DMS153 treated with DMSO at 0.1 percent for 48 hours (cell line): ENCODE measurements at regions not wholly inside any gene's neighbourhood (a gene's known extent, or its start where the extent isn't known, plus 50 kb on each side); places are given as distances from the start of the nearest gene placed in this dataset.

ENCODE experiments used
- DNase-seq: peaks from one replicate; lab custom pipeline; 2025; ENCODE audit not compliant: unreplicated experiment; lab: John Stamatoyannopoulos, UW

DNA sequence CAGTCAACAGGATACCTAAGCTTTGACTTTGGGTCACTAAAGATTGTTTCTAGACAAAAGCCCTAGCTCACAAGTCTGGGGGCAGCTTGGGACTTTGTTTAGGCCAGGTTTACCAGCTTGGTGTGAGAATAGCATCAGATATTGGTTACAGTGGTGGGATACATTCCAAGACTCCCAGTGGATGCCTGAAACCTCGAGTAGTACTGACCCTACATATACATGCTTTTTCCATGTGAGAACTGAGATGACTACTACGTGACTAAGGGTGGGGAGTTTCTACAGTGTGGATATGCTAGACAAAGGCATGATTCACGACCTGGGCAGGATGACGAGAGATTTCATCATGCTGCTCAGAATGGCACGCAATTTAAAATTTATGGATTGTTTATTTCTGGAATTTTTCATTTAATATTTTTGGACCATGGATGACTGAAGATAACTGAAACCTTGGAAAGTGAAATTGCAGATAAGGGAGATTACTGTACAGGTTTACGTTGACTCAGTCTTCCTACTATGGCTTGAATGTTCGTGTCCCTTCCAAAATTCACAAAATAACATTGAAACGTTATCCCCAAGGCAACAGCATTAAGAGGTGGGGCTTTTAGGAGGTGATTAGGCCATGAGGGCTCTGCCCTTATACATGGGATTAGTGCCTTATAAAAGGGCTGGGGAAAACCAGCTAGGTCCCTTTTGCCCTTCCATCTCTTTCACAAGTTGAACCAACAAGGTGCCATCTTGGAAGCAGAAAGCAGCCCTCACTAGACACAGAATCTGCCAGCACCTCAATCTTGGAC is 50.2 kb upstream of the CTAGE1 start:
- DNase-seq: no peak

DNA sequence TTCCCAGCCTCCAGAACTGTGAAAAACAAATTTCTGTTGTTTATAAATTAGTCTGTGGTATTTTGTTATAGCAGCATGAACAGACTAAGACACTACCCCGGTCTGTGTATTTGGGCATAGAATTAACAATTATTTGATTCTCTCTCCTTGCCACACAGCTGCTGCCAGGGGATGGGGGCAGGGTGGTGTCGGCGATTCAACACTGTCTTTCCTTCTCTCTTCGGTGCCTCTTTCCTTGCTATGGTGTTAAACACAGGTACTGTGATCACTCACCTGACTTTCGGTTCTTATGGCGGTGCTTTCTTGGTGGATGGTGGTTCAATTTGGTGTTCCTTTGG is 50.8 kb upstream of the CTAGE1 start:
- DNase-seq: no peak

DNA sequence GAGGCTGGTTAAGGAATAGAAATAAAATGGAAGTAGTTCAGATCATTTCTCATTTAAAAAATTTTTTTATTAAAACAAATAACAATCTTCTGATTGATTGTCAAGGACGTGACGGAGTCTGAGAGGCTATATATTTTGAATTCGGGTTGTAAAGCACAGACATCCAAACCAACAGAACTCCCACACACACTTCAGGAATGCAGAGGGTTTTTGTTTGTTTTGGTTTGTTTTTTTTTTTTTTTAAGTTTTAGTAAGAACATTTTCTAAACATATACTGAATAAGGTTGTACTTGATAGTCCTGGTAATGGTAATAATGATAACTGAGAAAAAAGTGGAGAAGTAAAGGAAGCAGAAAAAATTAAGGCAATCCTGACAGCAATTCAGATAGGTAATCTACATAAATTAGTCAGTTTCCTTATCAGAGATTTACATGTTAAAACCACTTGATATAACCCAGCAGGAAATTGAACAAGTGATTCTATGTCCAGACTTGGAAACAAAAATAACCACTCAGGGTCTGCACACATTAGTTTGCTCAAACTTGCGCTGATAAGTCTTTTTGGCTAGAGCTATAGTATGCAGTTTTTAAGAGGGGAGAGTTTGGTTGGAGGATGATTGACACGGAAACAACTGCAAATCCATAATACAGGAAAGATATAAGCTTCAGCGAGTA is 51.5 kb upstream of the CTAGE1 start:
- DNase-seq: no peak

DNA sequence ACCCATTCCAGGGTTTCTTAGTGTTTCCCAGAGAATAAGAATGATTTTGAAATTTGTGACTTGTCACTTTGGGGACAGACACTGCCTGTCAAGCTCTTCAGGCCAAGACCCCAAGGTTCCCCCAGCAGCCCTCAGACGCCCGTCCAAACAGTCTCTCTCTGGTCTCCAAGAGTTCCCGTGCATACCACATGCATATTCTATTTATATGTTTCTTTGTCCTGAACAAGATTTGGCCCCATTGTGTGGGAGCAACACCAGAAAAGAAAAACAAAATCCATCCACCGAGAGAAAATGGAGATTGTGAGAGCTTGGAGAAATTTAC is 52.2 kb upstream of the CTAGE1 start:
- DNase-seq: no peak

DNA sequence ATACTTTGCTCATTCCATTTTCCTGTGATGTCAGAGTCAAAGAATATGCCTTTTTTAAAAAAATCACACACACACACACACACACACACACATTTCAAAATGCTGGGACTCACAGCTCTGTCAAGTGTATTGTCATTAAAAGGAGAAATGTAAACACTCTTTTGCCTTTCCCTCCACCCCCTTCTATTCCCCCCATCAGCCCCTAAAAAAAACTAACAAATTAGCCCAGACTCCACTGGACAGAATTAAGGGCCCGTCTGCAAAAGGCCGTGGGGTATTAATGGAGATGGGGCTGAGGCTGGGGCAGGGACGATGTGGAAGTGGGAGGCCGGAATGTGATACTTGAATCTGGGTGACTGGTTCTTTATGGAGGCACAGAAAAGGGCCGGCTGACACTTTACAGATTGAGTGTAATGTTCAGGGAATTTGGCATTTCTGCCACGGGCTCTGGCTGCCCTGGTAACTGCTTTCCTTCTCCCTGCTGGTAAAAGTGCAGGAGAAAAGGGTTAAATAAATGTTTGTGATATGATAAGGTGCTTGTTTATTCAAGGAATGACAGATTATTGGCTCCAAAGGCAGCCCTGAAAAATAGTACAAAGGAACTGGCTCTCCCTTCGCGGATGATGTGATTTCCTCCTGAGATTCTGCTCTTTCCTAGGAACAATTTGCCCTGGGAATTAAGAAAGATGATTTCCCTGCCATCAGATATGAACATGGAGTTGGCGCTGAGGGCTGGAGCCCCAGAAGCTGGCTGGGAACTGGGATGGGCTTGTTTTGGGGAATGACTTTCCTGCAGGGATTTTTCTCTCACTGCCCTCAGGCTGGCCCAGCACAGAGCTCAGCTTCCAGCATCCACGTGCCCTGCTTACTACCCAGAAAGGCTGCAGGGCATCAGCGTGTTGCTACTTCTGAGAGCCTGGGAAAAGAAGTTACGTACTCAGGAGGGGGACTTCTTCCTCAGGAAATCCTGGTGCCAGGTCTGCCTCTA is 52.8 kb upstream of the CTAGE1 start:
- no peak for DNase-seq

DNA sequence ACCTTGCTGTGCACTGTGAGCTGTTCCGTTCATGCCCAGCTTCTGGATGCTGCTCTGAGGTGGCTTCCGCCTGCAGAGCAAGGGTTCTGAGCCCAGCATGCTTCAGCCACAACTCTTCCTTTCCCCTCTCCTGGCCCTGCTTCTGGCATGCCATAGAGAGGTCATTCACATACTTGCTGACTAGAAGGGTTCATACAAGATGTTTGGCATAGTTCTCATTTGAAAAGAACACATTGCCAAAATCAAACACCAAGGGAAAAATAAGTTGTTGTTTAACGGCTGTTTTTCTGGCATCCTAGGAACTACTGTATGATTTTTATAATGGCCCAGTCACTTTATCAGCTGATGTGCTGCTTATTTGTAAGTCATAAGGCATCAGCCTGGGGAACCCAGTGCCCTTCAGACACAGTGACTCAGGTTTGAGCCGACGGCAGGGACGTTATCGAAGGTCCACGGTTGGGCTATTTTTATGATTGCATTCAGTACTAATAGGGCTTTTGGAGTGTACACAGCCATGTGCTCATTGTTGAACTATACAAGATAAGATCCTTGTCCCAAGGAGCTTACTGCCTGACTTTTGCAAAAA is 53.9 kb upstream of the CTAGE1 start:
- DNase-seq: no peak

DNA sequence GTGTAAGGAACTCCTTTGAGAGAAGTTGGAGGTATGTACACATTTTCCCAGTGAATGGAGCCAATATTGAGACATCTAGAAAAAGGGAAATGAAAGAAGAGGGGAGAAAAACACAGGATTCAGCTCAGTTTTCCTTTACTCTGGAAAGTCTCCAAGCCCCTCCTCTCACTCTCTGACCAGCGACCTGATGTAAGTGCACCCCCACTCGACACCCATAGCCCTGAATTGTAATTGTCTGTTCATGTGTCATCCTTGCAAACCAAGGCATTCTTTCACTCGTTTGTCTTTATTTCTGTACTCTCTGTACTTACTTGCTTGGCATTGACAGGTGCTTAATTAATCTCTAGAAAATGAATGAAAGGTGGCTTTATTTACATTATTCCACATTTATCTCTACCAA is 55.7 kb upstream of the CTAGE1 start:
- DNase-seq: no peak

DNA sequence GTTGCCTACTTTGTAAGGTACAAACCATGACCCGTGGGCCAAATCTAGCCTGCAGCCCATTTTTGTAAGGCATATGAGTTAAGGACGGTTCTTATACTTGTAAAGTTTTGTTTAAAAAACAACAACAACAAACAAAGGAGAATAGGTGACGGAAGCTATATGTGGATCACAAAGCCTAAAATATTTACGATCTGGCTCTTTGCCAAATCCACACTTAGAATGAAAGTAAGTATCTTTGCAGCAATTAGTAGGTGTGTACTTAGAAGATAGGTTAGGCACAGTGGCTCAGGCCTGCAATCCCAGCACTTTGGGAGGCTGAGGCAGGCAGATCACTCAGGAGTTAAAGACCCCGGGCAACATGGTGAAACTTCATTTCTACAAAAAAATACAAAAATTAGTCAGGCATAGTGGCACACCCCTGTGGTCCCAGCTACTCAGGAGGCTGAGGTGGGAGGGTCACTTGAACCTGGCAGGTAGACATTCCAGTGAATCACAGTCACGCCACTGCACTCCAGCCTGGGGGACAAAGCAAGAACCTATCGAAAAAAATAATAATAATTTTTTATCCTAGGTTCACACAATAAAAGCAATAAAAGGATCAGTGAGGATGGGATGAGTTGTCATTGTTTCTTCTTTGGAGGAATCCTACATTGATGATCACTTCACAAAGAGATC is 57.8 kb upstream of the CTAGE1 start:
- DNase-seq: no peak

DNA sequence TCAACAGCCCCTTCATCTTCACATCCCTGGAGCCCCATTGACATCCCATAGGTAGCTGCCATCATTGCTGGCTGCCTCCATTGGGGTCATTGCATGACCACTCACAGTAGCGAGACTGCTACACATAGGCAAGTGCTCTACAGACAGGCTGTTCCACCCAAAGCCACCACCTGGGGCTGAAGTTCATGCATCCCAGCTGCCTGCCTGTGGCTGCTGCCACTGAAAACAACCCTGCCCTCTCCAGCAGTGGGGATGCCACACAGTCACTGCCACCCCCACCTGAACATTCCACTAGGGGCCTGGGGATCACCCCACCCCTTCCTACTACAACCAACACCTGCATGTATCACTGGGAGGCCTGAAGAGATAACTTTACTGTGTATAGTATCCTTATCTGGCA is 59.5 kb upstream of the CTAGE1 start:
- DNase-seq: no peak

DNA sequence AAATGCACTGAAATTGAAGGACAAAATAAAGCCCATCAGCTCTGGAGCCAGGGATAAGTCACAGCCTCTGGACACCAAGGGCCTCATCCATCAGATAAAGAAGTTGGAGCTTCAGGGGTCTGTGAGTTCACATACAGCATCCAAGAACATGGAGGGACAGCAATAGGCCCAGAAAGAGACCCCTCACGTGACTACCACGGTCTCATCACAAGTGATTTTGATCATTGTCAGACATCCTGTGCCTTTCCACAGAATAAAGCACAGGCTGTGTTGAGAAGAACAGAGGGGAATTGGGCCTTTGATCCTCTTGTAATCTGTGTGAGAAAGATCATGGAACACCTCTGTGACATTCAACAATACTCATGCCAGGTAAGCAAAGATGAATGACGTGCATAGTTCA is 65.2 kb upstream of the CTAGE1 start:
- DNase-seq: no peak

DNA sequence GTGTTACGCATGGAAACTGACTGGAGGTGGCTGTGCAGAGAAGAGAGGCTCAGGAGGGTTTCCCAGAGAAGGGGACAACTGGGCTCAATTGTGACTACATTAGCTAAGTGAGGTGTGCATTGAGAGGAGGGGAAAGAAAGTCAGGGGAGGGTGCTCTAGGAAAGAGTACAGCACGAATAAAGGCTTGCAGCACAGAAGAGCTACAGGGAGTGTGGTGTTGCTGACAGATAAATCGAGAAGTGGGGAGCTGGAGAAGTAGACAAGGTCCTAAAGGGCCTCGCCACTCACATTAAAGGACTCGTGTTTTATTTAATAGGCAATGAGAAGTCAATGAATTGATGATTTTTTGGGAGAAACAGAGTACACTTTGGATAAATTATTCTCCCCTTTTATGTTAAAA is 65.7 kb upstream of the CTAGE1 start:
- DNase-seq: no peak

DNA sequence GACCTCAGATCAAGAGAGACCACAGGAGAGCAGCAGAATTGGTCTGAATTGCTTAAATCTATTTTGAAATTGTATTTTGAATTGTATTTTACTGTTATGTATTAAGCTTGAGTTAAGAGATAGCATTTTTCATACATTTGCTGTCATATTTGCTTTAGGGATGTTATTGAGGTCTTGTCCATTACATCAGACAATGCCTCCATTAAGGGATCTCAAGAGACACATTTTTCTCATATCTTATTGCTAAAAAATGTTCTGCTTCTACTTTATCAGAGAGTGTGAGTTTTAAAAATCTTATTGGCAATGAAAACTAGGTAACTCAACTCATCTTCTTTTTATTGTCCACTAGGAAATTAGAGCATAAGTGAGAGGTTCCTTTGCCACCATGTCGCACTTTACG is 66.8 kb upstream of the CTAGE1 start:
- no peak for DNase-seq

DNA sequence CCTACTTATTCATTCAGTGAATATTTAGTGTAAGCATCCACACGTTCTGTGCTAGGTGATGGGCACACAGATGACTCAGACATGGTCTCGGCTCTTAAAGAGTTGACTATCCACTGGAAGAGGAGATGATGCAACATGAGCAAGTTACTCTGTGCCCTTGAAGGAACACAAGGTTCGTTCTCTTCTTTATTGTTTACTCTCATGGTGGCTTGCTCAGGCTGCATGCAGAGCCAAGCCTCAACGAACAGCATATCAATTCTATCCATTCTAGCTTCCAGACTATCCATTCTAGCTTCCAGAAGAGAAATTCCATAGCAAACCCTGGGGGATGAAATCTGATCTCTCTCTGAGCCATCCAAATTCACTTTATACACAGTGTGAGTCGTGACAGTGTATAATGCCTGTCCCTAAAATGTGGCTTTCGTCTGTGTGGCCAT is 68.1 kb upstream of the CTAGE1 start:
- DNase-seq: no peak

DNA sequence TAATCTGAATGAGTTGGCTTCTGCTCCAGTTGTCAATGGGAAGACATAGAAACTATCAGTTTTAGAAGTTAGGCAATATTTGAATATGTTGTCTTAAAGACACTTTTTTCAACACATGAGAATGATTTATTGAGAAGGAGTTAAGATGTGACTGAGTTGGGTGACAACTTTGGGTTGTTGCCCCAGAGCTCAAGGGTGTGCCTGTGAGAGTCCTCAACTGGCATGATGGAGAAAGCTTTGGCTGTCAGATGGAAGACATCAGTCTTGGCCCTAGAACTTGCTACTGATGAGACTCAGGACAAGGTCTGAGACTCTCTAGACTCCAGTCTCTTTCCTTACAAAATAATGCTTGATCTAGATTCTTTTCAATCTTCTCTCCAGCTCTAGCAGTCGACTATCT is 69.0 kb upstream of the CTAGE1 start:
- DNase-seq: no peak

DNA sequence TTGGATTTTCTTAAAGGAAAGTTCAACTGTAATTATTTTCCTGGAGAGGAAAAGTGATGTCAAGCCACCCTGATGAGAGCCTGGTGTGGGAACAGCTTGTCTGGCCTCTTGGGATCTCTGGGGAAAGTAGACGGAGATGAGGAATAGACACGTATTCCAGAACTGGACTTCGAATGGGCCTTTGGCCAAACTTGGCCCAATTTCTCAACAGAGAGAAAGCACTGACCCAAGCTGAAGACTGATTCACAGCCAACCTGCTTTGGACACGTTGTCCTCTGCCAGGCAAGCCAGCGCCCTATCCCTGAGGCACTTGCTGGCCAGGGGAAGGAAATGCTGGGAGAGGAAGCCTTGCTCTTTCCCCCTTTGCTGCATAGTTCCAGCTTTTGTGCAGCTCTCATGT is 70.8 kb upstream of the CTAGE1 start:
- no peak for DNase-seq

DNA sequence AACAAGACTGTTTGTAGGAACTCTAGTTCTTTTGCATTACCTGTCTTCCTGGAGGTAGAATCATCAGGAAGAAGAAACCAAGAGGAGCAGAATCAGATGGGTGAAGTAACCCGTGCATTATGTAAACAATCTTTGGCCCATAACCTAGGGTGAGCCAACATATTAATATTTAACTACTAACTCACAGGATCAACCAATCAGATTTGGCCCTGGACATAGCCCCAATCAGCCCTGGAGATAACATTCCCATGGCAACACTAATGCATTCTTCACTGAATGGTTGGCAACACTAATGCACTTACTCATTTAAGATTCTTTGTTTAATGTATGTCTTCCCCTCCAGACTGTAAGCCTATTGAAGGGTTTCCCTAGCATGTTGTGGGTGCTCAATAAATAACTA is 72.0 kb upstream of the CTAGE1 start:
- DNase-seq: no peak

DNA sequence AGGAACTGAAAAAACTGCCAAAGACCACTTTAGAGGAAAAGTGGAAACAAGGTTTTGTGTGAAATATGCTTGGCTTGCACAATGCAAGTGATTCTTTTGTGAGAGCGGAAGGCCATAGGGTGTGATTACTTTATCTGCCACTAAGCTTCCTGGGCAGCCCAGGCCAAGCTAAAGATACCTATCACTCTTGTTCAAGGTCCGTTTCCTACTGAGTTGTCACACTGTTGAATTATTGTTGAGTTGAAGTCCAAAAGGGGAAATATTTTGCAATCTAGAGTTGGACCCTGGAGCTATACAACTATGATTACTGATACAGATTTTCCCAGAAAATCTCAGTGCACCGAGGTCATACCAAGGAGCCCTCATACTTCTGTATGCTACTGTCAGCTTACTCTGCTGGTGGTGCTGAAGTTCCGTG is 72.7 kb upstream of the CTAGE1 start:
- DNase-seq: no peak

DNA sequence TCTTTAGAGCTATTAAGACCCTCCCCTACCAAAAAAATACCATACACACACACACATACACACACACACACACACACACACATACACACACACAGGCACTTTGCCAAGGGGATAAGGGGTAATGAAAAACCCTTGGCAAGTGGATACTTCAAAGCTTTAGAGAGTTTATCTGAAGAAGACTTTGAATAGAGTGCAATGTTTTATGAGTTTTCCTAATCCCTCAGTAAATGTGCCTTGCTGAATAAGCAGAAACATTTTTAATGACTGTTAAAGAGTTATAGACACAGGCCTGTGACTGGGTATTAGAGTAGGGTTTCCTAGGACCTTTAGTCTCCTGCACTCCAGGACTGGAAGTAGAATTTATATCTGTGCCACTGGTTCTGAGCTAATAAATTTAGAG is 75.5 kb upstream of the CTAGE1 start:
- peak; percentile 19 for DNase-seq

DNA sequence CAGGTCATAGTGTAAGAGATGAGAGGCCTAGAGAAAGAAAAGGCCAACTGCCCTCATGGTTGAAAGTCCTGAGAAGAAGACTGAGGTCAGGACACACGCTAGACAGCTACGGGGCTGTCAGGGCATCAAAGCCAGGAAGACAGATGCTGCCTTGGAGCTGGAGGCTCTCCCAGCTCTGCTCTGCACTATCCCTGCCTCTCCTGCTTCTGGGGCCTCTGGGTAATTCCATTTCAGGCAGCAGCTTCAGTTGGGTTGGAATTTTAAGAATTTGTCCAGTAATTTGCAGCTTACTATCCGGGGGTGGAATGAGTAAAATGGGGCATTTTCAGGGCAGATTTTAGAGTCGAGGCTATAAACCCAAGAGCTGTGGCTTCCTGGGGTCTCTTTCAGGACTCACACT is 76.2 kb upstream of the CTAGE1 start:
- DNase-seq: no peak

DNA sequence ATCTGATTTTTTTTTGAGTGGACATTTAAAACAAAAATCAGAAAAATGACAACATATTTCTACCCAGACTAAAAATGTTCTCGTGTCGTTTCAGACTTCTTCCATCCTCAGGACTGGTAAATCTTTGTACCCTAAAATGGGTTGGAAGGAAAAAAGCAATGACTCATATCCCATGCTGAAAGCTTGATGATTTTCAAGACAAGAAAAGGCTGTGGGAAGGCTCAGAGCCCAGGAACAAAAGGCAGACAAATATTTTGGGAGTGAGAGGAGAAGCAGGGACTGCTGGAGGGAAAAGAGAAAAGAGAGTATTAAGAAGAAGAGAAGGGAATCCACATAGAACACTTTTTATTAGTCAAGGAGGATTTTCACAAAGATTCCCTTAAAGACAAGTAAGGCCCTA is 77.1 kb upstream of the CTAGE1 start:
- DNase-seq: no peak

DNA sequence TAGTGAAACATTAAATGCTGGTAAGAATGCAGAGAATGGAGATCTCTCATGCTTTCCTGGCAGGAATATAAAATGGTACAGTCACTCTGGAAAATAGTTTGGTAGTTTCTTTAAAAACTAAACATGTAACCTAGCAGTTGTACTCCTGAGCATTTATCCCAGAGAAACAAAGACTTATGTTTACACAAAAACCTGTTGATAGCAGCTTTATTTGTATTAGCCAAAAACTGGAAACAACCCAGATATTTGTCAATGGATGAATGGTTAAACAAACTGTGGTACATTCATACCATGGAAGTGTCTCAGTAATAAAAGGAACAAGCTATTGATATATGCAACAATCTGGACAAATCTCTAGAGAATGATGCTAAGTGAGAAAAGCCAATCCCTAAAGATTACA is 81.7 kb upstream of the CTAGE1 start:
- DNase-seq: no peak
